NCI-H460 (cell line): ENCODE measurements at regions not wholly inside any gene's neighbourhood (a gene's known extent, or its start where the extent isn't known, plus 50 kb on each side); places are given as distances from the start of the nearest gene placed in this dataset.

Source experiments
- DNase-seq: peaks from one replicate; pipeline ENCODE4 v3.0.0-alpha.2; 2016; ENCODE audit warnings: low read depth; ENCODE audit errors: extremely low read depth

GRCh38 chr11:128331317-128331716 lies 256.0 kb downstream of the ETS1 start:
- DNase-seq = no peak

- DNase-seq = no peak
Measured at GRCh38 chr11:128330203-128330602, 257.2 kb downstream of the ETS1 start.

- DNase-seq = no peak
Measured at GRCh38 chr11:128328955-128329551, 258.3 kb downstream of the ETS1 start.

- DNase-seq = no peak
Measured at GRCh38 chr11:128327274-128327673, 260.1 kb downstream of the ETS1 start.

GRCh38 chr11:128326791-128327190 lies 260.6 kb downstream of the ETS1 start:
- DNase-seq = no peak

GRCh38 chr11:128324531-128325141 lies 262.7 kb downstream of the ETS1 start:
- no peak for DNase-seq

- DNase-seq = no peak
Measured at GRCh38 chr11:128324051-128324481, 263.3 kb downstream of the ETS1 start.

GRCh38 chr11:128323381-128323780 lies 264.0 kb downstream of the ETS1 start:
- no peak for DNase-seq

GRCh38 chr11:128318856-128319474 lies 268.4 kb downstream of the ETS1 start:
- no peak for DNase-seq

- no peak for DNase-seq
Measured at GRCh38 chr11:128316541-128317227, 270.7 kb downstream of the ETS1 start.

- no peak for DNase-seq
Measured at GRCh38 chr11:128315933-128316332, 271.4 kb downstream of the ETS1 start.

- no peak for DNase-seq
Measured at GRCh38 chr11:128313931-128314330, 273.4 kb downstream of the ETS1 start.

GRCh38 chr11:128311742-128312719 lies 275.3 kb downstream of the ETS1 start:
- no peak for DNase-seq

- no peak for DNase-seq
Measured at GRCh38 chr11:128310676-128311445, 276.5 kb downstream of the ETS1 start.

- no peak for DNase-seq
Measured at GRCh38 chr11:128310005-128310404, 277.4 kb downstream of the ETS1 start.

- DNase-seq = no peak
Measured at GRCh38 chr11:128308794-128309193, 278.6 kb downstream of the ETS1 start.

GRCh38 chr11:128305588-128305987 lies 281.8 kb downstream of the ETS1 start:
- DNase-seq = no peak

GRCh38 chr11:128304666-128305485 lies 282.5 kb downstream of the ETS1 start:
- DNase-seq = no peak

- no peak for DNase-seq
Measured at GRCh38 chr11:128304116-128304515, 283.2 kb downstream of the ETS1 start.
